ENCODE measurements at regions not wholly inside any gene's neighbourhood (a gene's known extent, or its start where the extent isn't known, plus 50 kb on each side); places are given as distances from the start of the nearest gene placed in this dataset.

GRCh38 chr17:77019893-77020379 lies 120.8 kb upstream of the SEC14L1 start (continued):
- peak; percentile 61; the same call in 1 of the 2 replicates for TF ChIP-seq KLF17 (tag by site-specific recombination; IDR thresholded peaks at IDR 0.05)
- TF ChIP-seq SETDB1 (IDR thresholded peaks at IDR 0.05; ENCODE audit: insufficient read length, low read length): no peak
- peak; percentile 51; the same call in 1 of the 2 replicates for TF ChIP-seq PATZ1 (tag by site-specific recombination; IDR thresholded peaks at IDR 0.05)
- no peak for TF ChIP-seq ZNF121 (tag by site-specific recombination; IDR thresholded peaks at IDR 0.05)
- peak; percentile 79 for TF ChIP-seq ZIC2 (tag by site-specific recombination; IDR thresholded peaks at IDR 0.05)
- TF ChIP-seq ZNF785 (tag by site-specific recombination; IDR thresholded peaks at IDR 0.05): no peak
- TF ChIP-seq ZNF660 (tag by site-specific recombination; IDR thresholded peaks at IDR 0.05): peak; percentile 81
- no peak for TF ChIP-seq REPIN1 (tag by site-specific recombination; IDR thresholded peaks at IDR 0.05; ENCODE audit: low read depth)
- TF ChIP-seq ZNF214 (tag by site-specific recombination; IDR thresholded peaks at IDR 0.05; ENCODE audit: borderline replicate concordance): no peak
- TF ChIP-seq GFI1B (tag by site-specific recombination; IDR thresholded peaks at IDR 0.05): no peak
- TF ChIP-seq ZNF629 (tag by site-specific recombination; IDR thresholded peaks at IDR 0.05): peak; percentile 89
- 0 out of 2 replicates have a peak, but pooled peaks have one; percentile 24 for TF ChIP-seq ZBTB8A (tag by site-specific recombination; IDR thresholded peaks at IDR 0.05)
- peak; percentile 74 for TF ChIP-seq INSM2 (tag by site-specific recombination; IDR thresholded peaks at IDR 0.05)
- TF ChIP-seq PRDM10 (tag by site-specific recombination; IDR thresholded peaks at IDR 0.05): 0 out of 2 replicates have a peak, but pooled peaks have one; percentile 28
- peak; percentile 40; the same call in 1 of the 2 replicates for TF ChIP-seq ZBTB21 (tag by site-specific recombination; IDR thresholded peaks at IDR 0.05)
- peak; percentile 79 for TF ChIP-seq ZNF24 (tag by site-specific recombination; IDR thresholded peaks at IDR 0.05)
- TF ChIP-seq PRDM4 (tag by site-specific recombination; IDR thresholded peaks at IDR 0.05): peak; percentile 51; the same call in 1 of the 2 replicates
- TF ChIP-seq TRIM28 (IDR thresholded peaks at IDR 0.05; ENCODE audit: borderline replicate concordance, low read length): 0 out of 2 replicates have a peak, but pooled peaks have one; percentile 18
- peak; percentile 78 for TF ChIP-seq ZFP69B (tag by site-specific recombination; IDR thresholded peaks at IDR 0.05)
- TF ChIP-seq ZNF19 (tag by site-specific recombination; IDR thresholded peaks at IDR 0.05; ENCODE audit: low read depth): no peak
- no peak for TF ChIP-seq ZNF791 (tag by site-specific recombination; IDR thresholded peaks at IDR 0.05)
- TF ChIP-seq ZNF600 (tag by site-specific recombination; IDR thresholded peaks at IDR 0.05): peak; percentile 74
- TF ChIP-seq GLIS1 (tag by site-specific recombination; IDR thresholded peaks at IDR 0.05): peak; percentile 92

All from HEK293 (cell line).